ENCODE measurements at regions not wholly inside any gene's neighbourhood (a gene's known extent, or its start where the extent isn't known, plus 50 kb on each side); places are given as distances from the start of the nearest gene placed in this dataset.

- TF ChIP-seq CTCF (IDR thresholded peaks at IDR 0.05; ENCODE audit: low read length, missing control alignments): no peak
Measured at GRCh38 chr6:49257549-49257948, 205.5 kb downstream of the MMUT start.

GRCh38 chr6:49255335-49255734 lies 207.7 kb downstream of the MMUT start:
- H3K4me3 ChIP-seq (replicated peaks; ENCODE audit: low read depth, low read length): no peak overlapping the region
- TF ChIP-seq CTCF (IDR thresholded peaks at IDR 0.05; ENCODE audit: low read length, missing control alignments): no peak
- no peak for DNase-seq (ENCODE audit: low read depth)

More at GRCh38 chr6:49257549-49257948, 205.5 kb downstream of the MMUT start:
- DNase-seq (ENCODE audit: low read depth): no peak
- H3K4me3 ChIP-seq (replicated peaks; ENCODE audit: low read depth, low read length): no peak overlapping the region

- no peak for TF ChIP-seq CTCF (IDR thresholded peaks at IDR 0.05; ENCODE audit: low read length, missing control alignments)
- no peak overlapping the region for H3K4me3 ChIP-seq (replicated peaks; ENCODE audit: low read depth, low read length)
- no peak for DNase-seq (ENCODE audit: low read depth)
Measured at GRCh38 chr6:49252901-49253300, 210.2 kb downstream of the MMUT start.

- TF ChIP-seq CTCF (IDR thresholded peaks at IDR 0.05; ENCODE audit: low read length, missing control alignments): no peak
- H3K4me3 ChIP-seq (replicated peaks; ENCODE audit: low read depth, low read length): no peak overlapping the region
- no peak for DNase-seq (ENCODE audit: low read depth)
Measured at GRCh38 chr6:49233483-49233882, 229.6 kb downstream of the MMUT start.

- no peak overlapping the region for H3K4me3 ChIP-seq (replicated peaks; ENCODE audit: low read depth, low read length)
- DNase-seq (ENCODE audit: low read depth): no peak
- no peak for TF ChIP-seq CTCF (IDR thresholded peaks at IDR 0.05; ENCODE audit: low read length, missing control alignments)
Measured at GRCh38 chr6:49225471-49225870, 237.6 kb downstream of the MMUT start.

- H3K4me3 ChIP-seq (replicated peaks; ENCODE audit: low read depth, low read length): no peak overlapping the region
- TF ChIP-seq CTCF (IDR thresholded peaks at IDR 0.05; ENCODE audit: low read length, missing control alignments): no peak
- DNase-seq (ENCODE audit: low read depth): no peak
Measured at GRCh38 chr6:49220293-49220692, 242.8 kb downstream of the MMUT start.

- no peak for DNase-seq (ENCODE audit: low read depth)
Measured at GRCh38 chr6:49205526-49205925, 257.5 kb downstream of the MMUT start.

More at GRCh38 chr6:49205526-49205925, 257.5 kb downstream of the MMUT start:
- no peak overlapping the region for H3K4me3 ChIP-seq (replicated peaks; ENCODE audit: low read depth, low read length)
- TF ChIP-seq CTCF (IDR thresholded peaks at IDR 0.05; ENCODE audit: low read length, missing control alignments): no peak
